NT2/D1 (cell line): ENCODE measurements at regions not wholly inside any gene's neighbourhood (a gene's known extent, or its start where the extent isn't known, plus 50 kb on each side); places are given as distances from the start of the nearest gene placed in this dataset.

Experiments used
- YY1 ChIP-seq: IDR thresholded peaks from 2 replicates; pipeline ENCODE4 v1.6.1; 2011; ENCODE audit not compliant: insufficient read length, insufficient read depth
- ZNF274 ChIP-seq: IDR thresholded peaks from 2 replicates; pipeline ENCODE4 v1.6.1; 2011; ENCODE audit warnings: mild to moderate bottlenecking, low read depth, low read length

DNA sequence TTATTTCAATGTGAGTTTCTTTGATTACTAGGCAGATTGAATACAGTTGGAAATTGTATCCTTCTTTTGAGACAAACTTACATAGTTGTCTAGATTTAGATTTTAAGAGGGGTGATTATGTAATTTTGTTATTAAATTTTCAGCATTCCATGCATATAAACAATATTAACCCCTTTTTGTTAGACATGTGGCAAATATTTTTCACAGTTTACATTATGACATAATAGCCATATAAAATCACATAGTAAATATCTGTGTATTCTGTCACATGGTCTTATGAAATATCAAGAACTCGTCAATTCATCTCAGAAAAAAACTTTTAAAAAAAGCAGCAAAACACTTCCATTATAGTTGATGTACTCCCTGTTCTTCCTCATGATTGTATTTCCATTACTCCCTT lies 243.8 kb downstream of the CYP26B1 start:
- no peak for TF ChIP-seq ZNF274
- TF ChIP-seq YY1 = no peak
